EL (cell line): ENCODE measurements at regions not wholly inside any gene's neighbourhood (a gene's known extent, or its start where the extent isn't known, plus 50 kb on each side); places are given as distances from the start of the nearest gene placed in this dataset.

Source experiments
- DNase-seq: peaks from one replicate; pipeline ENCODE4 v3.0.0-alpha.2; 2016

DNA sequence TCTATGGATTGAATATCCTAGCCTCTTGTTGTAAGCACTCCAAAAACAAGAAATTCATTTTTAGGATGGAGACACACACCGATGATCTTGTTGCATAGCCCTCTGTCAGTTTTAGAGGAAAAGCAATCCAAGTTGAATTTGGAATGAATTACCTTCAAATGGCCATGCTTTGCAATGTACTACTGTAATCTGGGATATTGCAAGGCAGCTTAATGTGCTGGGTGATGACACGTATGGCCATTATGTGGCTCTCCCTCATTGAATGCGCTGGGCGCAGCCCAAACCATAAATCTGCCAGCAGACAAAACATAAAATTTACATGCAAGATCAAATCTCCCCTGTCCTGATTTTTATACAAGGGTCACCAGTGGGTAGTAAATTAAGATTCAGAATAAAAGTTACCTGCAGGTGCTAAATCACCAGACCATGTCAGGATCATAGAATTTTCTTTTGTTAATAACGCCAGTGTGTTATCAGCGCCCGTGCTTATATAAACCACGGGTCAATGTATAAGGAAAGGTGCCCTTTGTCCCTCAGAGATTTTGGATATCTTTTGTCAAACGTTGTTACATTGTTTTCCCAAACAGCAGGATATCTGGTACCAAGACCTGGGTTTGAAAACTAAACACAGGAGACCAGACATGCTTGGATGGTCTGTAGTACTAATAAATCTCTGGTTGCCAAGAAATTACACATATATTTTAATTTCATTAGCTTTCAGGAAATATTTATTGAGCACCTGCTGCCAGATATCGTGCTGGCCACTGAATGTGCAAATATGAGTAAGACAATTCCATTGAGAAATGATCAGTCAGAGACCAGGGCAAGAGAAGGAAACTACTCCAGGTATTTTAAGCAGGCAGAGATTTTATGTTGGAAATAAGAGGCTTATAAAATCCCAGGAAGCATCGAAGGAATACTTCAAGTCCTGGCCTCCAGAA is 237.1 kb downstream of the EBLN2 start:
- DNase-seq, result no peak

DNA sequence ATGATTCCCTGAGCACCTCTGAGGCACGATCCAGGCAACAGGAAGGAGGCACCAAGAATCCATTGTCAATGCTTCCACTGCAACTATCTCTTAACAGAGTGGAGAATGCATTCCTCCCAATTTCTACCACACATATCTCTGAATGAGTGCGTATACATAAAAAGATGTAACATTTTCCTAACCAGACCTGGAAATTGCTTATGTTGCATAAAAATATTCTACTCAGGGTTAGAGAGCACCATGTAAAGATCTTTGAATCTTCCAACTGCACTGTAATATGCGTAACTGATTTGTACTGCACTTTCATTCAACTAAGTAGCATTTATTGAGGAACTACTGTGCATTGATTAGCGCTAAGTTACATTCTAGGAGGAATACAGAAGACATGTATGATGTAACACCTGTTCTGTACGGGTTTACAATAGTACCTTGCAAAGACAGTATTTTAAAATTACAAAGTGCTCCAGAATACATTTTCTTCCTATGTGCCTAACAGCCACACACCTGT is 237.8 kb downstream of the EBLN2 start:
- no peak for DNase-seq

DNA sequence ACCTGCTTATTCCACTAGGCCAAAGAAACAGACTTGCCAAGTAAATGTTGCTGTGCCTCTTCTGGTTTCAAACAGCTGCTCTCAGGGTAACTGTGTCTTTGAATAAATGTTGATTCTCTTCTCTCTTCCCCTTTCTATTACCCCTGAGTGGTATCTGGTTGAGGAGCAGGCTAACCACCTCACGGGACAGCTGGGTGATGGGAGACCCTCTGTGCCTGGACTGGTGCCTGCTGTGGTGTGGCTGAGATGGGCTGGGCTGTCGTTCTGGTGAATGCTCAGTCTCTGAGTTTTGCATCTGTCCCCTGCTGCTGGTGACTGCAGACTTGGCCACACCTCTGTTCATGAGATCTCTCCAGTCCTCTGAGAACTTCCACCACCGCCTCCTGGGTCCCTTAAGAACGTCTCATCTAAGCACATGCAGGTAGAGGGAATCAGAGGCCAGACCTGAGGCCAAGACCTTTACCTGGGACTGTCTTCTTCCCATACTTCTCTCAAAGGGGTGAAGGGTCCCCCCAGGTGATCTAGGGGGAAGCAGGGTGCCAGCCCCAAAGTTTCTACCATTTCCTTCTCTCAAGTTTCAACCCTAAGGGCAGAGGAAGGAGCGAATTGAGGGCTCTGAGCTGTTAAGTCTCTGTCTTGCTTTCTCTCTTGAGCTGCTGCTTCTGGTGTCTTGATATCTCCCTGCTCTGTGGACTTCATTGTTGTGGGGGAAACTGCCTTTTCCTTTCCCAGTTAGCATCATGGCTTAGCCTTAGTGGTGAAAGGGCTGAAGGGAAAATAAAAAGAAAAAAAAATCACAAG is 252.9 kb downstream of the EBLN2 start:
- no peak for DNase-seq

DNA sequence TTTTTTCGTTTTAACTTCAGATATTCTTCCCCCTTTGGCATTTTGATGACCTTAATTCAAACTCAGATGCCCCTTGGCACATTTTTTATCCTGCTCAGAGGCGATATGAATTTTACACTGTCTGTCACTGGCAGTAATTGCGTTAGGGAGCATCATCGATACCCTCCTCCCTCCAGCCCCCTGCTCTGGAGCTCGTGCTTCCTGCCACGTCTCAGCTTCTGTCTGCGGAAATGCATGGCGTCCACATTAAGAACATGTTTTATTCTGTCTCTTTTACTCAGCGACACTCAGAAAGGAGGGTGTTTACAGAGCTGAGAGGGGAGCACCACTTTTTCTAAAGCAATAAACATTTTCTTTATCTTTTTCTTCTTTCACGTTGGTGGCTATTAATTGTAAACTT is 254.2 kb downstream of the EBLN2 start:
- no peak for DNase-seq

DNA sequence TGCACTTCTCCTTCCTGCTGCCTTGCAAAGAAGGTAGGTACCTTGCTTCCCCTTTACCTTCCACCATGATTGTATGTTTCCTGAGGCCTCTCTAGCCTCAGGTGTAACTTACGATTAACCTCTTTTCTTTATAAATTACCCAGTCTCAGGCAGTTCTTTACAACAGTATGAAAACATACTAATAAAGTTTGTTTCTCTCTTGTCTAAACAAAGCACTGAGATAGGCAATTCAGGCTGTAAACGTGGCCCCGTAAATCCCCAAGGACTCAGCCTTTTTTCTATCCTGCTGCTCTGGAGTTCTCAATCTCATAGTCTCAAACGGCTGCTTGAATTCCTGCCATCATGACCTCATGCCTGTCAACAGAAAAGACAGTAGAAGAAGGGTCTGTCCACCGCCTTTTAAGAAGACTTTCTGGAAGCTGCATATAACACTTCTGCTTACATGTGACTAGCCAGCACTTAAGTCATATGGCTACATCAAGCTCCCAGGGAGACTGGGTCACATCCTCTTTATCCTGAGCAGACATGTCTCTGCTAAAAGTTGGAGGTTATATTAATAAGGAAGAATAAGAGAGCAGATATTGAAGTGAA is 257.8 kb downstream of the EBLN2 start:
- DNase-seq, result no peak

DNA sequence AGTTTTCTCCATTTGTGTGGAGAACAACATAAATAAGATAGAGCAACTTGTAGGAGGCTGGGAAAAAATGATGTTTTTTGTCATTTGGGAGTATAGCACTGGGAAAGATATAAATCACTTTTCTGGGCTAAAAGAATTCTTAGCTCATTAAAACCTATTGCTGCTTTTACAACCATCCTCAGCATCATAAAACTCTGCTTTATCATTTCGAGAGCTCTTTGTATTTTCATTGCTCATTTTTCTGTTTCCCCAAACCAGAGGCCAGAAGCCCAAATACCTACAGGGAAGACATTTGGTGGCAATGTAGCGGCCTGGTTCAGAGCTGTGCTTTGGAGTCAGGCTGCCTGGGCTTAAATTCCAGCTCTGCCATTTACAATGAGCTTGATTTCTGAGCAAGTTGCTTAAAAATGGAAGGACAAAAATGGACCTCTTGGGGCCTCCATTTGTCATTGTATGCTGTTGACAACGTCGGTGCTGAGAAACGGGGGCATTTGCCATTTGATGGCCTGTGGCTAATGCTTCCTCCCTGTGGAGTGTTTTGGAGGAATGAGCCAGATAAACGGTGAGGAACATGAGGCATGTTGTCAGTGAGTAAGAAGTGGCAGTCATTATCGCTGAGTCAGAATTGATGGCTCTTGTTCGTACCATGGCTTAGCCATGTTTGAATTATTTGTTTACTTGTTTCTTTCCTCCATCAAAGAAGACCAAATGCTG is 260.0 kb downstream of the EBLN2 start:
- no peak for DNase-seq

DNA sequence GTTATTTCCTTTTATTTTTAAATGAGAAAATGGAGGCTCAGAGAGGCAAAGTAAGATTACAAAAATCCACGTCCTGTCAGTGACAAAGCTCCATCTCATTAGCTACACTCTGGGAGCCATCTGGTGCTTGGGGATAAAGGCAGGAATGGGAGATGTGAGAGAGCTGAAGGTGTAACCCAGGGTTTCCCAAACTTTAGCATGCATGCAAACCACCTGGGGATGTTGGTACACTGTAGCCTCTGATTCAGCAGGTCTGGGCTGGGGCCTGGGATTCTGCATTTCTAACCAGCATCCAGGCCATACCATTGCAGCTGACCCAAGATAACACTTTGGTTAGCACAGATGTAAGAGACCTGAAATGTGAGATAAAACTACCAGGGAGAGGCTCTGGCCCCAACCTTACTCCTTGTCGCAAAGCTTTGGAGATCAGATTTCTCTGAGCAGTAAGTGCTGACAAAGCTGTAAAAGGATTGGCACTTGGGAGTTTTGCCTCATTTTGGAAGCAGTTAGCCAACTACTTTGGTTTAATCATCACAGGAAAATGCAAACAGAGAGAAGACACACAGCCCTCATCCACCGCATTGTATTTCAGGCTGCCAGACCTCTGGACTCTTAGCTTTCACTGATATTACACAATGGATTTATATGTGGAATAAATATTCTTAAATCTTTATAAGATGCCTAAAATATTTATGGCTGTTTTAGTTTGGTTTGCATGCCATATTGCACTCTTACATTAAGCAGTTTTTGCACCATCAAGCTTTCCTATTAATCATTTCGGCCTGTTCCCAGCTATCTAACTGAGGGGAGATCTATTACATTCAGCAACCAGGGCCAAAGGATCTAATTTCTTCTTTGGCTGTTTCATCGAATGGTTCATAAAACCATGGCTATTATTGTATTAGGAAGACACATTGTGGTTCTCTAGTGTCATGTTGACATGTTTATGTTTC is 263.0 kb downstream of the EBLN2 start:
- DNase-seq, result no peak

DNA sequence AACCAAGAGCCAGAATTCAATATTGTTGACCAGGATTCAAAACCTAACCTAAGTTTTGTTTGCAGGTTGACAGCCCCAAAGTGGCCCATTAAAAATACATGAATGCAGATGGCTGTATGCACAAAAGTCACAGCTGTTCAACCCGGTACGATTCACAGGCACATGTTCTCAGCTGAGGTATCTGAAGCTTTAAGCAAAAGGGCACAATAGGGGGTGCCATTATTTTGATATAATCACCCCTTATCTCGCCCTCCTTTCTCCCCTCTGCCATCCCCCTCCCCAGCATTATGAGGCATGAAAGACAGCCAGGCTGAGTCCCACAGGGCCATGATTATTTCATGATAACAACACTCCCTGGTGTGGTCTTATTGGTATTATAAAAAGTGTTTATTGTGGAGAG is 264.9 kb downstream of the EBLN2 start:
- DNase-seq, result no peak

DNA sequence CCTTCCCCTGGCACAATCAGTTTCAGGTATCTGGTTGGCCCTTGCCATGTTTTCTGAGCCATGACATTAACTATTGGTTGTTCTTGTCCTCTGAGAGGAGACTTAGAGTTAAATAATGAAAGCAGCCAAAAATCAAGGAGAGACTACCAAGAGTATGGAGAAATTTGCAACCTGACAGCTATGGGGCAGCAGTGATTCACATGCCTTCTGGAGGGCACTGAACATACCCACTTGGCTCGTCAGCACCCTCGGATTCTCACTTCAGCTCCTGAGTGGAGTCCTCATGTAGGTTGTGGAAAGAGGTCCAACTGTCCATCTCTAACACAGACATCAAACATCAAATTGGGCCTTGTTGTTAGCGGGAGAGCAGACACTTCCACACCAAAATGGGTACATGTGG is 265.6 kb downstream of the EBLN2 start:
- no peak for DNase-seq
